ENCODE measurements at regions not wholly inside any gene's neighbourhood (a gene's known extent, or its start where the extent isn't known, plus 50 kb on each side); places are given as distances from the start of the nearest gene placed in this dataset.

DNA sequence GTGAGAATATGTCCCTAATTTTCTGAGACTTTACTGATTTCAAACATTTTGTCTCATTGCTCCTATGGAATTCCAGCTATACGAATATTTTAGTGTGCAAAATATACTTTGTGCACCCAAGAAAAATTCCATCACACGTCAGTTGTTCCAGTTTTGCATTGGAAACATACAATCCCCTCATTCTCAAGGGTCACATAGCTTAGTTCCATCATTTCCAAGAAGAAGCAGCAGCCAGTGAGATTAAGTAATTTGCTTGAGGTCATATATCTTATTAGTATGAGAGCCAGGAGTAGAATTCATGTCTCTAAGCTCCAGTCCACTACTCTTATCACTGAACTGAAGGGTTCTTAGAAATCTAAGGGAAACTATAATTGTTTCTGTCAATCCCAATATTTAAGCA is 746.7 kb upstream of the C9orf72 start:
- TF ChIP-seq, protein P1, sequence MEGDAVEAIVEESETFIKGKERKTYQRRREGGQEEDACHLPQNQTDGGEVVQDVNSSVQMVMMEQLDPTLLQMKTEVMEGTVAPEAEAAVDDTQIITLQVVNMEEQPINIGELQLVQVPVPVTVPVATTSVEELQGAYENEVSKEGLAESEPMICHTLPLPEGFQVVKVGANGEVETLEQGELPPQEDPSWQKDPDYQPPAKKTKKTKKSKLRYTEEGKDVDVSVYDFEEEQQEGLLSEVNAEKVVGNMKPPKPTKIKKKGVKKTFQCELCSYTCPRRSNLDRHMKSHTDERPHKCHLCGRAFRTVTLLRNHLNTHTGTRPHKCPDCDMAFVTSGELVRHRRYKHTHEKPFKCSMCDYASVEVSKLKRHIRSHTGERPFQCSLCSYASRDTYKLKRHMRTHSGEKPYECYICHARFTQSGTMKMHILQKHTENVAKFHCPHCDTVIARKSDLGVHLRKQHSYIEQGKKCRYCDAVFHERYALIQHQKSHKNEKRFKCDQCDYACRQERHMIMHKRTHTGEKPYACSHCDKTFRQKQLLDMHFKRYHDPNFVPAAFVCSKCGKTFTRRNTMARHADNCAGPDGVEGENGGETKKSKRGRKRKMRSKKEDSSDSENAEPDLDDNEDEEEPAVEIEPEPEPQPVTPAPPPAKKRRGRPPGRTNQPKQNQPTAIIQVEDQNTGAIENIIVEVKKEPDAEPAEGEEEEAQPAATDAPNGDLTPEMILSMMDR (IDR thresholded peaks at IDR 0.05) = no peak
- no peak for TF ChIP-seq POLR2A (IDR thresholded peaks at IDR 0.05)

Data from ovary (tissue), 3 donors.